Lung microvascular endothelial cell (primary cell): ENCODE measurements at regions not wholly inside any gene's neighbourhood (a gene's known extent, or its start where the extent isn't known, plus 50 kb on each side); places are given as distances from the start of the nearest gene placed in this dataset.
A peak's percentile ranks its signal among the peaks of the same experiment; 100 is the strongest.
"Not testable (repeated sequence)": the region's sequence is repeated elsewhere in the genome, so short reads cannot be mapped to it uniquely, and the experiment has no call there.

Experiments used
- DNase-seq, 2 donors: peaks; one replicate each; pipeline versions ENCODE4 v3.0.0 to v3.0.0-alpha.2; 2010; ENCODE audit warnings: low read depth in 2 of 2

GRCh38 chr6:27826612-27826985 lies 85.6 kb downstream of the OR2B2 start:
- not testable (repeated sequence) for DNase-seq

- not testable (repeated sequence) for DNase-seq
These were observed 86.2 kb downstream of the OR2B2 start for GRCh38 chr6:27825848-27826611.

DNA sequence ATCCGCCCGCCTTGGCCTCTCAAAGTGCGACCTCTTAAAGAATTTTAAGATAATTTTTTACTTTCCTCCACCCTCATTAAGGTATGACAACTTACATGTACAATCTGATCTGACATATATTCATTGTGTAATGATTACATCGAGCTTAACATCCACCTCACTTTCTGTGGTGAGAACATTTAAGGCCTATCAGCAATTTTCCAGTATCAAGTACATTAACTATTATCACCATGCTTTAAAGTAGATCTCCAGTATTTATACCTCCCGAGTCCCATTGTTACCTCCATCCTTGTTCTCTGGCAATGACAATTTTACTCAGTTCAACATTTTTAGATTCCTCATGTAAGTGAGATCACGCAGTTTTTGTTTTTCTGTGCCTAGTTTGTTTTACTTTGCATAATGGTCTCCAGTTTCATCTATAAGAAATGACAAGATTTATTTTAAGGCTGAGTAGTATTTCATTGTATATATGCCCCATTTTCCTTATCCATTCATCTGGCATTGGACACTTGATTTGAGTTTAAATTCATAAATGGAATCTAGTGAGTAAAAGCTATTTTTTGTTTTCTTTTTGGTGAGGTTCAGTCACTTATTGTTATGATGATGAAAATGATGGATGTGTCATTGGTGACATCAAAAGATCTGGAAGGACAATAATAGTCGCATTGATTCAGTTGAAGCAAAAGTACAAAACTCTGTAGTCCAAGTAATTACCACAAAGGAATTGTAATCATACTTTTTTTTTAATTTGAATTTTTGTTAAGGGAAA lies 87.0 kb downstream of the OR2B2 start:
- DNase-seq = peak in 1 of 2 donors; percentile 27

DNA sequence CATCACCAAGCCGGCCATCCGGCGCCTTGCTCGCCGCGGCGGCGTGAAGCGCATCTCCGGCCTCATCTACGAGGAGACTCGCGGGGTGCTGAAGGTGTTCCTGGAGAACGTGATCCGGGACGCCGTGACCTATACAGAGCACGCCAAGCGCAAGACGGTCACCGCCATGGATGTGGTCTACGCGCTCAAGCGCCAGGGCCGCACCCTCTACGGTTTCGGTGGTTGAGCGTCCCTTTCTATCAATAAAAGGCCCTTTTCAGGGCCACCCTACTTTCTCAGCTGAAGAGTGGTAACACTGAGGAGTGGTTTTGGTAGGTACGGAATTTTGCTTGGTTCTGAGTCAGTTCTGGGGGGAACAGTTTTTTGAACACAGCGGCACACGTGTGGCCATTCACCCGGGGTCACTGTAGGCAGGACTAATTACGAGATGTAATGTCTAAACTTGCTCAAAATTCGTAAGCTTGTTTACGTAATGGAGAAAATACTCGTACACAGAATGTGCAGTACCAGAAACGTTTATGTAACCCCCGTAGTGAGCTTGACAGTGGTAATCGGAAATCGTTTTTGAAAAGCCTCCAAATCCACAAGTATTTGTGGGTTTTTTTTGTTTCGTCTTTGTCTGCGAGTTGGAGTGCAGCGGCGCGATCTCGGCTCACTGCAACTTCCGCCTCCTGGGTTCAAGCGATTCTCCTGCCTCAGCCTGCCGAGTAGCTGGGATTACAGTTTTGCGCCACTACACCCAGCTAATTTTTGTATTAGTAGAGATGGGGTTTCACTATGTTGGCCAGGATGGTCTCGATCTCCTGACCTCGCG lies 87.8 kb downstream of the OR2B2 start:
- DNase-seq = peak; percentile 56

DNA sequence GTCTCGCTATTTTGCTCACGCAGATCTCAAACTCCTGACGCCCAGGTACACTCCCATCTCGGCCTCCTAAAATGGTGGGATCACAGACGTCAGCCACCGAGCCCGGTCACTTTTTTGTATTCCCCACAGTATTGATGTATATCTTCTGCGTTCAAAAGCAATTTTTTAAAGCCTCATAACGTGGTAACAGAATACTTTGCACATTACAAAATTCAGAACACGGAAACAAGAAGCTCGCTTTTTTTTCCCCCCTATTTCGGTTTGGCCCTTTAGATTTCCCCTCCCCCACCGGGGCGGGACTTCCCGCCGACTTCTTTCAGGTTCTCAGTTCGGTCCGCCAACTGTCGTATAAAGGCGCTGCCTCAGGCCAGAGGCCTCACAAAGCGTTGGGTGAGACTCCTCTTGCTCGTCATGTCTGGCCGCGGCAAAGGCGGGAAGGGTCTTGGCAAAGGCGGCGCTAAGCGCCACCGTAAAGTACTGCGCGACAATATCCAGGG lies 88.4 kb downstream of the OR2B2 start:
- DNase-seq = peak; percentile 33 to 59

DNA sequence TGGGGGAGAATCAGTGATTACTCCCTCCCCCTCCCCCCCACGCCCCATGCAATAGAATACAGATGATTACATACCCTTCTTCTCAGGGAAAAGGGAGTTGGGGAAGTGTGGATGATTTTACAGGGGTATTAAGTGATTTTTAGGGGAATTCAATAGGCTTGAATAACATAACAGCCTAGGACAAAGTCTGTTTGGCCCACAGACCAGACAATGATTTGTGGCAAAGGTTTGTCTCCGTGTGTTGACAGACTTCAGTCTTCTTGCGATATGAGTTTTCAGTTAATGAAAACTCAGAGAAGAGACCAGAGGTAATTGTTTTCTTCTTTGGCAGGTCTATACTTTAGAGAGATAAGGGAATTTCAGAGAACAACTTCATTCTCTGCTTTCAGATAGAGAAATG lies 95.3 kb downstream of the OR2B2 start:
- no peak for DNase-seq

- peak; percentile 95 to 96 for DNase-seq
These were observed 97.4 kb downstream of the OR2B2 start for GRCh38 chr6:27814665-27815424.

DNA sequence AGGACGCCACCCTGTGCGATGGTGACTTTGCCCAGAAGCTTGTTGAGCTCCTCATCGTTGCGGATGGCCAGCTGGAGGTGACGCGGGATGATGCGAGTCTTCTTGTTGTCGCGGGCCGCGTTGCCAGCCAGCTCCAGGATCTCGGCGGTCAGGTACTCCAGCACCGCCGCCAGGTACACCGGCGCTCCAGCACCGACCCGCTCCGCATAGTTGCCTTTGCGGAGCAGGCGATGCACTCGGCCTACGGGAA lies 97.9 kb downstream of the OR2B2 start:
- DNase-seq = not testable (repeated sequence)

GRCh38 chr6:27812805-27813492 lies 99.2 kb downstream of the OR2B2 start:
- no peak for DNase-seq

- no peak for DNase-seq
These were observed 100.0 kb downstream of the OR2B2 start for GRCh38 chr6:27812078-27812804.

DNA sequence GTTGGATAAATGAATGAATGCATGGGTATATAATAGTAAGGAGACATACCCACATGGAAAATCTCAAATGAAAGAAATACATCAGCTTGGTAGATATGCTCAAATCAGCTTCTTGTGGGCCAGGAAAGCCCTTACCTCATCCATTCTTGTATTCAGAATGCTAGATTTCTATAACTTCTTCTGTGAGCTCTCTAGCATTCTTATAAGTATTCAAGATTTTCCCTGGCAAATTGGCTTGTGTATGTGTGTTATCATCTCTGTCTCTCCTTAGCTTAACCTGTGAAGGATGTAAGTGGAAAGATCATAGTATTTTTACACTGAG lies 100.8 kb downstream of the OR2B2 start:
- no peak for DNase-seq

DNA sequence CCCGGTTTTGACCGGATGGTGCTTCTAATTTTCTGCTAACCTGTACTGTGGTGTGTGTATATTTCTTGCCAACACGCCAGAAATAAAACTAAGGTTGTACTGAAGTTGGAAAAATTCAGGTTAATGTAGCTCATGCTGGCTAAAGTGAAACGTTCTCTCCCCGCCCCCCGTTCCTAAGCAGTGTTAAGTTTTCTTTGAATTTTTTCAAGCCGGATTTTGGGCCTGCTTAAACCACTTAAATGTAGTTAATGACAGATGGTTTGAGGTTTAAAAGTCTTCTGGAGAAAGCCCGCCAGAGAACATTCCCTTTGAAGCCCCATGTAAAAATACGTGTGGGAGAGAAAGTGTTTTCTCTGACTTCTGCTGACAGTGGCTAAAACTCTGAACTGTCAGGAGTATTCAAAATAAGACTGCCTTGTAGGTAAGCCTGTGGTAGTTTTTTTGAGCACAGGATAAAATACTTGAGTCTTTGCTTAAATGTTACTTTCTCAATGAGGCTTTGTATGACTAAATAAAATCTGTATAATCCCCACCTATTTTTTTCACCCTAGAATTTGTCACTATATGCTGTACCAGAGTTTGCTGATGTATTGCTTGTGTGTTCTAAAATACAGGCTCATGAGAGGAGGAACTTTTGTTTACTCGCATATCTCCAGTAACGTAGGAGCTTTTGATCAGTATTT lies 101.3 kb downstream of the OR2B2 start:
- no peak for DNase-seq

DNA sequence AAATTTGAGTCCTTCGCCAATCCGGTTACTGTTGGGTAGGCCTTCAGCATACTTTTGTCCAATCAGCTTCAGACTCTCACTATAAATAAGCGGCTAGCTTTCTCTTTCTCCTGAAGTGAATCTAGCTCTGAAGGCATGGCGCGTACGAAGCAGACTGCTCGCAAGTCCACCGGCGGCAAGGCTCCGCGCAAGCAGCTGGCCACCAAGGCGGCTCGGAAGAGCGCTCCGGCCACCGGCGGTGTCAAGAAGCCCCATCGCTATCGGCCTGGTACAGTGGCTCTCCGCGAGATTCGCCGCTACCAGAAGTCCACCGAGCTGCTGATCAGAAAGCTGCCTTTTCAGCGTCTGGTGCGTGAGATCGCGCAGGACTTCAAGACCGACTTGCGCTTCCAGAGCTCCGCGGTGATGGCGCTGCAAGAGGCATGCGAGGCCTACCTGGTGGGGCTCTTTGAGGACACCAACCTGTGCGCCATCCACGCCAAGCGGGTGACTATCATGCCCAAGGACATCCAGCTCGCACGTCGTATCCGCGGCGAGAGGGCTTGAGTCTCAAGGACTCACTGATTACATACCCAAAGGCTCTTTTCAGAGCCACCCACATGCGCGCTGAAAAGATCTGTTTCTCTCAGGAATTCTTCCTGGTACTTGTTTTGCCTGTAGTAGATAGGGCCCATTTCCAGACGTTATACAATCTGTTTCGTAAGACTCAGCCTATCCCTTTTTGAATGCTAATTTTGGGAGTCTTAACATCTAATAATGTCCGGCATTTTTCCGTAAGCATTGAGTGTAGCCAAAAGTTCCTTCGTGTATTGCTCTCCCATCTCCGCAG lies 102.0 kb downstream of the OR2B2 start:
- DNase-seq = peak; percentile 95 to 97

GRCh38 chr6:27809067-27809938 lies 102.9 kb downstream of the OR2B2 start:
- no peak for DNase-seq

DNA sequence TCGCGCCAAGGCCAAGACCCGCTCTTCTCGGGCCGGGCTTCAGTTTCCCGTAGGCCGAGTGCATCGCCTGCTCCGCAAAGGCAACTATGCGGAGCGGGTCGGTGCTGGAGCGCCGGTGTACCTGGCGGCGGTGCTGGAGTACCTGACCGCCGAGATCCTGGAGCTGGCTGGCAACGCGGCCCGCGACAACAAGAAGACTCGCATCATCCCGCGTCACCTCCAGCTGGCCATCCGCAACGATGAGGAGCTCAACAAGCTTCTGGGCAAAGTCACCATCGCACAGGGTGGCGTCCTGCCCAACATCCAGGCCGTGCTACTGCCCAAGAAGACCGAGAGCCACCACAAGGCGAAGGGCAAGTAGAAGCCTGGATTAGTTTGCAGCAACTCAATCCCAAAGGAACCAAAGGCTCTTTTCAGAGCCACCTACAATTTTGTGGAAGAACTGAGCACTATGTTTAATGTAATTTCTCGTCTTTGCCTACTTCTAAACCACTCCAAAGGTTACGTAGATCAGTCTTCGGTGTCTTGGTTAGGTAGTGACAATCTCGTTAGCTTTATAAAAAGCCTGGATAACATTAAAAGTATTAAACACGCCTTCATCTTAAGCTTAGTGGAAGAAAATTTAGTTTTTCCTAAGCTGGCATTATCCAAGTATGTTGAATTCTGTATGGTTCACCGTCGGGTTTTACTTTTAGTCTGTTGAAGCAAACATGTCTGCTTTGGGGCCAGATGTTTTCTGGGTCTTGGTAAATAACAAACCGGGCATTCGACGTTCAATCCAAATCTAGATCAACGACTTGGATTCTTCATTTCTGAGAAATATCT lies 103.7 kb downstream of the OR2B2 start:
- peak; percentile 33 to 42 for DNase-seq

GRCh38 chr6:27807441-27808241 lies 104.6 kb downstream of the OR2B2 start:
- peak; percentile 93 to 94 for DNase-seq
